ENCODE measurements at regions not wholly inside any gene's neighbourhood (a gene's known extent, or its start where the extent isn't known, plus 50 kb on each side); places are given as distances from the start of the nearest gene placed in this dataset.

DNA sequence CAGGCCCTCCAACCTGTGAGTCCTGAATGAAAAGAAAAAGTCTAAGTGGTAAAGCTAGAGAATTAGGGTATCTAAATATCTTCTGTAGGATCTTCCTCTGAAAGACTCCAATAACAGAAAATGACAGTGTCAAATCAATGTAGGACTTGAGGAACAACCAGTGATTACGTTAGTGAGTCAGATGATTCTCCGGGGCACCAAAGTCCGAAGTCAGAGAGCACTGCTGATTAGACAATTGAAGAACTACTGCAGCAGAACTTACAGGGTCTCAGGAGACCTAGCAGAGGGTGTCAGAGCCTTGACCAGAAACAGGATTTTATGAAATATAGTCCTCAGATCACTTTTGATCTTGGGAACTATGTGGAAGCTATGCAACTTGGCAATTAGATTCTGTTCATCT, 605.8 kb downstream of the EPHA3 start:
- no peaks in the 10 kb centered on the region for H3K4me1 Mint-ChIP-seq
- Histone ChIP-seq H3K36me3 (replicated peaks in 1 of 2; ENCODE audit: control insufficient read depth in 1 of 2, insufficient read depth in 2 of 2, low read length in 2 of 2) (no peaks in the 10 kb centered on the region), H3K4me2 (replicated peaks; ENCODE audit: extremely low read depth, low read length, poor library complexity, severe bottlenecking) (no peak overlapping the region), H3K27me3 (ENCODE audit: control insufficient read depth in 2 of 2, insufficient read depth in 2 of 2, low read length in 2 of 2) (no peaks in the 10 kb centered on the region), H3K9ac (ENCODE audit: insufficient read depth, low read length, poor library complexity, severe bottlenecking) (no peak overlapping the region), H3K27ac (ENCODE audit: low read depth in 1 of 2, low read length in 2 of 2) (no peak overlapping the region), H3K4me3 (replicated peaks in 1 of 3; ENCODE audit: low read depth in 2 of 3, low read length in 3 of 3) (no peak overlapping the region), H2AFZ (ENCODE audit: insufficient read depth, low read depth, low read length, poor library complexity, severe bottlenecking) (no peak overlapping the region), H3K79me2 (ENCODE audit: insufficient read depth, low read length) (no peaks in the 10 kb centered on the region), H3K4me1 (ENCODE audit: control insufficient read depth in 1 of 2, insufficient read depth in 2 of 2, low read length in 2 of 2) (no peaks in the 10 kb centered on the region), H4K20me1 (ENCODE audit: insufficient read depth, low read length) (no peaks in the 10 kb centered on the region), H3K9me3 (replicated peaks in 1 of 2; ENCODE audit: control insufficient read depth in 1 of 2, insufficient read depth in 1 of 2, low read length in 2 of 2) (peaks cover 0 to 6% of the 10 kb centered on the region in 2 donors)
- no peak overlapping the region for H3K4me3 Mint-ChIP-seq
- TF ChIP-seq CTCF (IDR thresholded peaks at IDR 0.05), result no peak
- 92% methylated on average over 3 of the region's 3 CpGs for WGBS (ENCODE audit: insufficient coverage)
- no peak overlapping the region for H3K27ac Mint-ChIP-seq
- no peak for DNase-seq
- no peaks in the 10 kb centered on the region for H3K27me3 Mint-ChIP-seq (ENCODE audit: low read depth in 3 of 3)
- intact Hi-C loops (cut with micrococcal nuclease), result no loop called here
- H3K9me3 Mint-ChIP-seq, result peaks cover 0 to 4% (median 2%) of the 10 kb centered on the region in 7 donors
- H3K36me3 Mint-ChIP-seq, result no peaks in the 10 kb centered on the region

GRCh38 chr3:89714237-89714636, 606.8 kb downstream of the EPHA3 start:
- Mint-ChIP-seq H3K4me3 (no peak overlapping the region), H3K36me3 (no peaks in the 10 kb centered on the region), H3K27me3 (ENCODE audit: low read depth in 3 of 3) (no peaks in the 10 kb centered on the region), H3K27ac (no peak overlapping the region), H3K4me1 (no peaks in the 10 kb centered on the region), H3K9me3 (peaks cover 0 to 4% (median 2%) of the 10 kb centered on the region in 7 donors)
- TF ChIP-seq CTCF (IDR thresholded peaks at IDR 0.05), result no peak
- Histone ChIP-seq H3K79me2 (ENCODE audit: insufficient read depth, low read length) (no peaks in the 10 kb centered on the region), H3K4me2 (replicated peaks; ENCODE audit: extremely low read depth, low read length, poor library complexity, severe bottlenecking) (no peak overlapping the region), H3K27ac (ENCODE audit: low read depth in 1 of 2, low read length in 2 of 2) (no peak overlapping the region), H3K4me1 (ENCODE audit: control insufficient read depth in 1 of 2, insufficient read depth in 2 of 2, low read length in 2 of 2) (no peaks in the 10 kb centered on the region), H3K36me3 (replicated peaks in 1 of 2; ENCODE audit: control insufficient read depth in 1 of 2, insufficient read depth in 2 of 2, low read length in 2 of 2) (no peaks in the 10 kb centered on the region), H3K27me3 (ENCODE audit: control insufficient read depth in 2 of 2, insufficient read depth in 2 of 2, low read length in 2 of 2) (no peaks in the 10 kb centered on the region), H4K20me1 (ENCODE audit: insufficient read depth, low read length) (no peaks in the 10 kb centered on the region), H3K9me3 (replicated peaks in 1 of 2; ENCODE audit: control insufficient read depth in 1 of 2, insufficient read depth in 1 of 2, low read length in 2 of 2) (peaks cover 0 to 10% of the 10 kb centered on the region in 2 donors), H2AFZ (ENCODE audit: insufficient read depth, low read depth, low read length, poor library complexity, severe bottlenecking) (no peak overlapping the region), H3K4me3 (replicated peaks in 1 of 3; ENCODE audit: low read depth in 2 of 3, low read length in 3 of 3) (no peak overlapping the region), H3K9ac (ENCODE audit: insufficient read depth, low read length, poor library complexity, severe bottlenecking) (no peak overlapping the region)
- intact Hi-C loops (cut with micrococcal nuclease), result no loop called here
- DNase-seq, result no peak
- WGBS (ENCODE audit: insufficient coverage), result no CpG with 5 or more reads among the region's 1 CpG
